Lower leg skin (tissue), 3 donors: ENCODE measurements at regions not wholly inside any gene's neighbourhood (a gene's known extent, or its start where the extent isn't known, plus 50 kb on each side); places are given as distances from the start of the nearest gene placed in this dataset.

ENCODE experiments used
- POLR2A ChIP-seq, 2 donors: fragments of 450-650 bp; IDR thresholded peaks; one replicate each; pipeline ENCODE4 v1.6.1; 2016 to 2017; ENCODE audit warnings: antibody characterized with exemption in 2 of 2, mild to moderate bottlenecking in 1 of 2, moderate library complexity in 1 of 2
- TF ChIP-seq, protein P1 (sequence below), 3 donors: fragments of 450-650 bp; IDR thresholded peaks; one replicate each; pipeline ENCODE4 v1.5.1; 2016; ENCODE audit warnings: antibody characterized with exemption in 3 of 3, mild to moderate bottlenecking in 3 of 3, moderate library complexity in 2 of 3

DNA sequence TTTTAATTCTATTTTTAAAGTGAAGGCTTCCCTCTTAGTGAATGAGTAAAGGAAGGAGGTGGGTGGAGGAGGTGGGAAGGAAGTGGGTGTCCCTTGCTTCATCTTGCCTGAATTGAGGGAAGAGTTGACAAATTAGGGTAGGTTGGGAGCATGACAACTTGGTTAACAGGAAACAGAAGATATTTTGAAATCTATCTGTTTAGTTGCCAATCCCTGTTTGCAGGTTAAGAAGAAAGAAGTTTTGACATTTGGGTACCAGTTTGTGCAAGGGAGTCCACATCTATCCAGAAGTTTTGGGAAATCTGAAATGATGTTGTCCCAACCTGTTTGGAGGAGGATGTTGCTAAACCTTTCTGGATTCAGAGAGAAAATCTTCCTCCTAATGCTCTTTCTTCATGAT, 204.1 kb upstream of the SUCLG2 start:
- TF ChIP-seq, protein P1, sequence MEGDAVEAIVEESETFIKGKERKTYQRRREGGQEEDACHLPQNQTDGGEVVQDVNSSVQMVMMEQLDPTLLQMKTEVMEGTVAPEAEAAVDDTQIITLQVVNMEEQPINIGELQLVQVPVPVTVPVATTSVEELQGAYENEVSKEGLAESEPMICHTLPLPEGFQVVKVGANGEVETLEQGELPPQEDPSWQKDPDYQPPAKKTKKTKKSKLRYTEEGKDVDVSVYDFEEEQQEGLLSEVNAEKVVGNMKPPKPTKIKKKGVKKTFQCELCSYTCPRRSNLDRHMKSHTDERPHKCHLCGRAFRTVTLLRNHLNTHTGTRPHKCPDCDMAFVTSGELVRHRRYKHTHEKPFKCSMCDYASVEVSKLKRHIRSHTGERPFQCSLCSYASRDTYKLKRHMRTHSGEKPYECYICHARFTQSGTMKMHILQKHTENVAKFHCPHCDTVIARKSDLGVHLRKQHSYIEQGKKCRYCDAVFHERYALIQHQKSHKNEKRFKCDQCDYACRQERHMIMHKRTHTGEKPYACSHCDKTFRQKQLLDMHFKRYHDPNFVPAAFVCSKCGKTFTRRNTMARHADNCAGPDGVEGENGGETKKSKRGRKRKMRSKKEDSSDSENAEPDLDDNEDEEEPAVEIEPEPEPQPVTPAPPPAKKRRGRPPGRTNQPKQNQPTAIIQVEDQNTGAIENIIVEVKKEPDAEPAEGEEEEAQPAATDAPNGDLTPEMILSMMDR (IDR thresholded peaks at IDR 0.05), result no peak
- no peak for TF ChIP-seq POLR2A (IDR thresholded peaks at IDR 0.05)
